DND-41 (cell line): ENCODE measurements at regions not wholly inside any gene's neighbourhood (a gene's known extent, or its start where the extent isn't known, plus 50 kb on each side); places are given as distances from the start of the nearest gene placed in this dataset.

Experiments
- EZH2 ChIP-seq: IDR thresholded peaks from 3 replicates; pipeline ENCODE4 v1.6.1; 2012; ENCODE audit warnings: borderline replicate concordance, low read depth, mild to moderate bottlenecking, moderate library complexity, low read length, inconsistent platforms; ENCODE audit not compliant: severe bottlenecking
- TF ChIP-seq, protein P1 (sequence below): IDR thresholded peaks from 2 replicates; pipeline ENCODE4 v1.5.1; 2012; ENCODE audit warnings: borderline replicate concordance, low read length, moderate library complexity, mild to moderate bottlenecking; ENCODE audit not compliant: poor library complexity, severe bottlenecking; ENCODE audit errors: extremely low read depth

DNA sequence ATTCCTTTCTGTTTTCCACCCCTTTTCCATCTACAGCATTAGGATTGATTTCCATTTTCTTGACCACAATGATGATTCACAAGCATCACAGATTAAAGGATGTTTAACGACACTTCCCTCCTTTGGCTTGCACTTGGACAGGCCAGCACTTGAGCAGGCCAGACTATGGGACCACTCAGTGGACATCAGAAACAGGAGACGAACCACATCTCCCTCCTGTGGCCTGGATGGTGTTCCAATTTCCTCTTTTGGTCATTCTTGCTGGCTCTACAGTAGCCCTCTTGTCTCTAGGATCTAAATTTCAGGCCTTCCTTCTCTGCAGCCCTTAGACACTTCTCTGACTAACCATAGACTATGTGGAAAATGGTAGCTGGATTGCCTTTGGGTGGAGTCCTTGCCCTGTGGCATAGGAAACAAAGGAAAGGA, 78.8 kb upstream of the BOC start:
- TF ChIP-seq, protein P1, sequence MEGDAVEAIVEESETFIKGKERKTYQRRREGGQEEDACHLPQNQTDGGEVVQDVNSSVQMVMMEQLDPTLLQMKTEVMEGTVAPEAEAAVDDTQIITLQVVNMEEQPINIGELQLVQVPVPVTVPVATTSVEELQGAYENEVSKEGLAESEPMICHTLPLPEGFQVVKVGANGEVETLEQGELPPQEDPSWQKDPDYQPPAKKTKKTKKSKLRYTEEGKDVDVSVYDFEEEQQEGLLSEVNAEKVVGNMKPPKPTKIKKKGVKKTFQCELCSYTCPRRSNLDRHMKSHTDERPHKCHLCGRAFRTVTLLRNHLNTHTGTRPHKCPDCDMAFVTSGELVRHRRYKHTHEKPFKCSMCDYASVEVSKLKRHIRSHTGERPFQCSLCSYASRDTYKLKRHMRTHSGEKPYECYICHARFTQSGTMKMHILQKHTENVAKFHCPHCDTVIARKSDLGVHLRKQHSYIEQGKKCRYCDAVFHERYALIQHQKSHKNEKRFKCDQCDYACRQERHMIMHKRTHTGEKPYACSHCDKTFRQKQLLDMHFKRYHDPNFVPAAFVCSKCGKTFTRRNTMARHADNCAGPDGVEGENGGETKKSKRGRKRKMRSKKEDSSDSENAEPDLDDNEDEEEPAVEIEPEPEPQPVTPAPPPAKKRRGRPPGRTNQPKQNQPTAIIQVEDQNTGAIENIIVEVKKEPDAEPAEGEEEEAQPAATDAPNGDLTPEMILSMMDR = no peak
- no peak for TF ChIP-seq EZH2
